ENCODE measurements at regions not wholly inside any gene's neighbourhood (a gene's known extent, or its start where the extent isn't known, plus 50 kb on each side); places are given as distances from the start of the nearest gene placed in this dataset.

- no peak for DNase-seq
Observed at GRCh38 chr22:48646216-48646925, 1181.3 kb downstream of the BRD1 start.

DNA sequence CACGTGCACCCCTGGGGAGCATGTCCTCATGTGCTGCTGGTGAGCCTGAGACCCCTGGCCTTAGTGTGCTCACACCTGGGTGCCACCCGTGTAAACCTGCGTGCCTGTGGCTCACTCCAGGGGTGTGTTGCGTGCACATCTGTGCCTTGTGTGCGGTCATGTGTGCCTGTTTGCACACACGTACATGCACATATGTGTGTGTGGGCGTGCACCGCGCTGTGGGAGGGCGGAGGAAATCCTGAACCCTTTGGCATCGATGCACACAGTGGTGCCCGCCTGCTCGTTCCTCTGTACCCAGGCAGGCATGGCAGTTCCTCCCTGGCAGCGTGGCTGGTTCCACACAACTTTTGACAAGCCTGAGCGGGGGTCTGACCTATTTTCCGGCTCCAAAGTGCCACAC, 1181.9 kb downstream of the BRD1 start:
- no peak for DNase-seq

DNA sequence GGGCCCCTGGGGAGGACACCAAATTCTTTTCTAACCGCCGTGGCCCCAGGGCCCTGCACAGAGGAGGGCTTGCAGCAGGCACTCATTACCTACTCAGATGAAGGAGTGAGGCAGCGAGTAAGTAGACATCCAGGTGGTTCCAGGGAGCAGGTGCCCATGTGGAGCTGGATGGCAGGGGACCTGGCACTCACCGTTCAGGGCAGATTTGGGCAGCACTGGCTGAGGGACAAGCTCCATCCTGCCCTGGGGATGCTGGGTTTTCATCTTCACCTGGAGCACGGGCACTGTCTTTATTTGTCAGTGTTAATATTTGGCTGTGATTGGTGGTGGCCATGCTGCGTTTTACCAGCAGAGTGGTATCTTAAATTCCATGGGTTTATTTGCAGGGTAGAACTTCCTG, 1182.7 kb downstream of the BRD1 start:
- DNase-seq: no peak

GRCh38 chr22:48644108-48644507, 1183.6 kb downstream of the BRD1 start:
- peak; percentile 41 for DNase-seq

GRCh38 chr22:48643066-48643731, 1184.5 kb downstream of the BRD1 start:
- DNase-seq: no peak

- DNase-seq: no peak
Observed at GRCh38 chr22:48642550-48642949, 1185.1 kb downstream of the BRD1 start.

- DNase-seq: no peak
Observed at GRCh38 chr22:48641906-48642475, 1185.7 kb downstream of the BRD1 start.

- DNase-seq: no peak
Observed at GRCh38 chr22:48640890-48641841, 1186.5 kb downstream of the BRD1 start.

- no peak for DNase-seq
Observed at GRCh38 chr22:48639896-48640748, 1187.6 kb downstream of the BRD1 start.

GRCh38 chr22:48639021-48639795, 1188.5 kb downstream of the BRD1 start:
- DNase-seq: no peak

- DNase-seq: no peak
Observed at GRCh38 chr22:48637231-48637630, 1190.4 kb downstream of the BRD1 start.

DNA sequence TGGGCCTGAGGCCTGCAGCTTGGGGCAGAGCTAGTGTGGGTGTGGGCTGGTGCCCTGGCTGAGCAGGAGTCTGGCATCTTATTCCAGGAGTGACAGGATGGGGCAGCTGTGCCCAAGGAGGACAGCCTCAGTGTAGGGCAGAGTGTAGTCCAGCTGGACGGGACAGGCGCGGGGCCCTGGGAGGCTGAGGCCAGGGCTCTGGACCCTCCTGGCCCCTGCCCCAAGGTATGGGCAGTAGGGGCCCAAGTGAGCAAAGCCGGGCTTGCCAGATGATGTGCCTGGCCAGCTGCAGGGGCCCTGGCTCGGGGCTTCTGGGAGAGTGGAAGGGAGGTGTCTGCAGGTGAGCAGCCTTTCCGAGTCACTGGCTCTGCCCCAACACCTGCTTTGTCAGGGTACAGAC, 1190.9 kb downstream of the BRD1 start:
- no peak for DNase-seq

DNA sequence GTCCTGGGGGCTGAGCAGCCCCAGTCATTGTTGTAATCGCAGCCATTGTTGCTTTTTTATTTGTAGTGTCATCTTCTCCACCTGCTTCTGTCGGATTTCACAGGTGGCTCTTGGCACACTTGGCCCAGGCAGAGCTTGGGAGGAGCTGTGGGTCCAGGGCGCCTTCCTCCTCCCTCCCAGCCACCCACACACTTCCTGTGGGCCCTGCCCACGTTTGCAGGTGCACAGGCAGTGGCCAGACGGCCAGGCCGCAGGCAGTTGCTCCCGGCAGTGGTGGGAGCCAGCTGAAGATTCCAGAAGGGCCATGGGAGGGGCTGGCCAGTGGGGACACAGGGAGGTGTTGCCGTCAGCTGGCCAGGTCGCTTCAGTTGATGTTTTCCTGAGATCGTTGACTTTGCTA, 1191.9 kb downstream of the BRD1 start:
- DNase-seq: peak; percentile 12

- DNase-seq: no peak
Observed at GRCh38 chr22:48635031-48635430, 1192.6 kb downstream of the BRD1 start.

DNA sequence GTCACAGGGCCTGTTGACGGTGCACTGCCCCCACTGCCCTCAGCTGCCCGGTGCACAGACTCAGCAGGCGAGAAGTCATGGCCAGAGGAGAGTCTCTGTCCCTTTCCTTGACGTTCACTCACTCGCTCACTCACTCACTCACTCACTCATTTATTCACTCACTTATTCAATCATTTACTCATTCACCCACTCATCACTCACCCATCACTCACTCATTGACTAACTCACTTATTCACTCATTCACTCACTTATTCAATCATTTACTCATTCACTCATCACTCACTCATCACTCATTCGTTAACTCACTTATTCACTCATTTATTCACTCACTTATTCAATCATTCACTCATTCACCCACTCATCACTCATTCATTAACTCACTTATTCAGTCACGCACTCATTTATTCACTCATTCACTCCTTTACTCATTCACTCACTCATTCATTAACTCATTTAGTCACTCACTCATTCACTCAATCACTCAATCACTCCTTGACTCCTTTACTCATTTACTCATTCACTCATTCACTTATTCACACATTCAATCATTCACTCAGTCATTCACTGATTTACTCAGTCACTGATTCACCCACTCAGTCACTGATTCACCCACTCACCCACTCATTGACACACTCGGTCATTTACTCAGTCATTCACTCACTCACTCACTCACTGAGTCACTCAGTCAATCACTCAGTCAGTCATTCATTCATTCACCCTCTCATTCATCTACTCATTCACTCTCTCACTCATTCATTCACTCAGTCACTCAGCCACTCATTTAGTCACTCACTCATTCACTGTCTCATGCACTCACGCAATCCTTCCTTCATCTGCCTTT, 1193.5 kb downstream of the BRD1 start:
- DNase-seq: no peak

DNA sequence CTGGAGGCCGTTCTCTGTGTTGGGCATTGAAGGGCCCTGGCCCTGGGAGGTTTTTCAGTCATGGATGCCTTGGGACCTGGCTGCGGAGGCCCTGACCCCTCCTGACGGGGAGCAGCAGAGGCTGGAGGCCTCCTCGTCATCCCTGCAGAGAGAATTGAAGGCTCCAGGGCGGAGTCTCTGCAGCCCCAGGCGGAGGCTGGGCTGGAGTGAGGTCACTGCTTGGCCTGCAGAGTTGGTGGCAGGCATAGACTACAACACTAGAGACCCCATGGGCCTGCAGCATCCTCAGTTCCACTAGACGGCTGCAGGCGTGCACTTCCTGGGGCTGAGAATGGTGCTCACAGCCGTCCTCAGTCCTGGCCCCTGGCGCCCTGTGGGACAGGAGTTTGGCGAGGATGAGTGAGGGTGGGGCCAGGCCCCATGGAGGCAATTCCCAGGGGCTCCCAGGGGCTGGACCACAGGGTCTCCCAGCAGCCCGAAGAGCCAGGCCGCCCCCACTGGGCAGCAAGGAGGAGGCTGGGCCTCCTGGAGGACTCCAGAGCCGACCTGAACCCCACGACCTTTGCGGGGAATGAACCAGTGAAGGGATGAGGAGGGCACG, 1194.9 kb downstream of the BRD1 start:
- DNase-seq: no peak

GRCh38 chr22:48631288-48631863, 1196.3 kb downstream of the BRD1 start:
- no peak for DNase-seq

DNA sequence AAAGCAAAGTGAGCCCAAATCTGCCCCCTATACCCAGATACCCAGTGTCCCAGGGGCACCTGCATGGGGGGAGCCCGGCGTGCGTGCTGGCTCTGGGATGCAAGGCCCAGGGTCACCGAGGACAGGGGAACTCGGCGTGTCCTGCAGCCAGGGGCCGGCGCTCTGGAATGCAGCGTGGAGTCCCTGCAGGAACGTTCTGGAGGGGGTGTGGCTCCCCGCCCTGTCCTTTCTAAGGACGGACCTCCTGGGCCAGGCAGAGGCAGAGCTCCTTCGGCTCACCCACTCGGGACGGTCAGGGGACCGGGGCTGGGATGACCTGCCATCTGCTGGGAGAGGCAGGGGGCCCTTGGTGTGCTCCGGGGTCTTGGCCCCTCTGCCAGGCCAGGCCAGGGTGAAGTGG, 1196.8 kb downstream of the BRD1 start:
- DNase-seq: no peak

DNA sequence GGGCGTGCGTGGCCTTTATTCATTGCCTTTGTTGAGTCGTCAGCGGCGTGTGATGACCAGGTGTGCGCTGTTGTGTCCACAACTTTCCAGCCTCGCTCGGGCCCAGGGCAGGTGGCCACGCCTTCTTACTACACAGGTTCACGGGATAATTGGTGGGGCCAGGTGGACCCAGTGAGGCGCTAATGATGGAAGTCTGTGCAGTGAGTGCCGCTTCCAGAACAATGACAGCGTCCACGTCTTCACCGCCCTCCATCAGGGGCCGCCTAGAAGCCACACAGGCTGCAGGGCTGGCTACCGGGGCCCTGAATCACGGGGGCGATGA, 1197.3 kb downstream of the BRD1 start:
- no peak for DNase-seq

All from hematopoietic multipotent progenitor cell treated with erythropoietin and hydrocortisone succinate and interleukin-3 and kit ligand, for 4 days (in vitro differentiated cells).